SK-N-MC (cell line): ENCODE measurements at regions not wholly inside any gene's neighbourhood (a gene's known extent, or its start where the extent isn't known, plus 50 kb on each side); places are given as distances from the start of the nearest gene placed in this dataset.

ENCODE experiments used
- EZH2 ChIP-seq: fragments of 200-600 bp; sonication (generic); IDR thresholded peaks from one replicate; pipeline ENCODE4 v1.6.1; 2017; ENCODE audit warnings: antibody characterized with exemption
- FOXP2 ChIP-seq: optimal IDR thresholded peaks from 2 replicates; pipeline ENCODE3; 2011; ENCODE audit warnings: mild to moderate bottlenecking, moderate library complexity; ENCODE audit not compliant: insufficient read depth; ENCODE audit errors: extremely low read length, control extremely low read depth
- POLR2AphosphoS5 ChIP-seq: IDR thresholded peaks from 2 replicates; pipeline ENCODE4 v1.6.1; 2012; ENCODE audit warnings: mild to moderate bottlenecking, low read depth, low read length, borderline replicate concordance

DNA sequence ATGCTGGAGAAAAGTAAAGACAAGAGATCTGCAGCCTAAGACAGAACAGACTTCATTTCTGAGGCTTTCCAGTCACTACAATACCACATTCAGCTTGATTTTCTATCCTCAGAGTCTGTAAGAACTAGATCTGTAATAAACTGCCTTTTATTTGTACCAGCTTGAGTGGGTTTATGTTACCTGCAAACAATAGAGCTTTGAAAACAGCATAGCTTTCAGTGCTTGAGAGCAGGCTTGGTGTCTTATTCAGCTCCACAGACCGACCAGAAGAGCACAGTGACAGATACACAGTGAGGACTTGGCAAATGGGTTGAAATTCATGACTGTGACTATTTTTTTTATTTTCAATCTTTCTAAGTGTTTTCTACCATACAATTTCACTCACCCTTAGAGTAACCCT is 207.8 kb upstream of the OTX2 start:
- no peak for TF ChIP-seq POLR2AphosphoS5
- no peak for TF ChIP-seq EZH2
- no peak for TF ChIP-seq FOXP2
